CD14-positive monocyte (primary cell): ENCODE measurements at regions not wholly inside any gene's neighbourhood (a gene's known extent, or its start where the extent isn't known, plus 50 kb on each side); places are given as distances from the start of the nearest gene placed in this dataset.

Experiments used
- DNase-seq, 3 donors: peaks; one replicate each; pipeline ENCODE4 v3.0.0-alpha.2; 2011 to 2022
- H2AFZ ChIP-seq: 2 replicates; pipeline ENCODE4 v1.6.0; 2012; ENCODE audit warnings: mild to moderate bottlenecking, low read depth, low read length, inconsistent platforms; ENCODE audit not compliant: insufficient read depth, poor library complexity, severe bottlenecking
- H3K27ac ChIP-seq, 2 donors: 1 replicate in 1 of 2; 2 replicates in 1 of 2; pipeline ENCODE4 v1.5.1; 2012 to 2013; ENCODE audit warnings: low read length in 2 of 2, control low read depth in 1 of 2, inconsistent platforms in 1 of 2, low read depth in 1 of 2, mild to moderate bottlenecking in 1 of 2
- H3K27me3 ChIP-seq, 2 donors: one replicate each; pipeline versions ENCODE4 v1.6.0 to v1.6.1; 2011 to 2013; ENCODE audit warnings: low read length in 2 of 2; ENCODE audit not compliant: control insufficient read depth in 2 of 2, insufficient read depth in 2 of 2
- H3K36me3 ChIP-seq, 2 donors: replicated peaks in 1 of 2; 1 replicate in 1 of 2; 2 replicates in 1 of 2; pipeline versions ENCODE4 v1.5.1 to v1.6.1; 2012 to 2013; ENCODE audit warnings: low read length in 2 of 2, control low read depth in 1 of 2, inconsistent platforms in 1 of 2, mild to moderate bottlenecking in 1 of 2; ENCODE audit not compliant: insufficient read depth in 2 of 2, control insufficient read depth in 1 of 2
- H3K4me1 ChIP-seq, 2 donors: 1 replicate in 1 of 2; 2 replicates in 1 of 2; pipeline versions ENCODE4 v1.5.1 to v1.6.1; 2012 to 2013; ENCODE audit warnings: low read length in 2 of 2, control low read depth in 1 of 2, inconsistent platforms in 1 of 2, mild to moderate bottlenecking in 1 of 2, moderate library complexity in 1 of 2; ENCODE audit not compliant: insufficient read depth in 2 of 2, control insufficient read depth in 1 of 2
- H3K4me2 ChIP-seq: replicated peaks from 2 replicates; pipeline ENCODE3; 2012; ENCODE audit warnings: low read length, moderate library complexity, mild to moderate bottlenecking; ENCODE audit not compliant: poor library complexity, severe bottlenecking; ENCODE audit errors: extremely low read depth
- H3K4me3 ChIP-seq, 3 experiments: fragments of 200-600 bp in 1 of 3; sonication (generic) in 1 of 3; replicated peaks in 1 of 3; 1 replicate in 2 of 3; 2 replicates in 1 of 3; pipeline ENCODE4 v1.5.1; 2011 to 2013; ENCODE audit warnings: low read length in 3 of 3, mild to moderate bottlenecking in 3 of 3, control low read depth in 2 of 3, low read depth in 2 of 3, inconsistent platforms in 1 of 3, moderate library complexity in 1 of 3
- H3K79me2 ChIP-seq: 2 replicates; pipeline ENCODE4 v1.6.0; 2012; ENCODE audit warnings: mild to moderate bottlenecking, control low read depth, inconsistent platforms, low read length, moderate library complexity; ENCODE audit not compliant: insufficient read depth
- H3K9ac ChIP-seq: 2 replicates; pipeline ENCODE4 v1.6.0; 2017; ENCODE audit warnings: low read length, mild to moderate bottlenecking; ENCODE audit not compliant: insufficient read depth, poor library complexity, severe bottlenecking
- H3K9me3 ChIP-seq, 2 donors: replicated peaks in 1 of 2; 1 replicate in 1 of 2; 2 replicates in 1 of 2; pipeline versions ENCODE4 v1.5.1 to v1.6.1; 2012 to 2013; ENCODE audit warnings: low read length in 2 of 2, control low read depth in 1 of 2; ENCODE audit not compliant: control insufficient read depth in 1 of 2, insufficient read depth in 1 of 2
- H4K20me1 ChIP-seq: 2 replicates; pipeline ENCODE4 v1.6.0; 2012; ENCODE audit warnings: mild to moderate bottlenecking, low read length, control low read depth, moderate library complexity; ENCODE audit not compliant: insufficient read depth
- H3K27ac Mint-ChIP-seq, 7 donors: one replicate each; pipeline ENCODE4 v1.8.0; 2020; ENCODE audit warnings: mild to moderate bottlenecking in 7 of 7, mixed read lengths in 7 of 7, moderate library complexity in 6 of 7, inconsistent platforms in 2 of 7
- H3K27me3 Mint-ChIP-seq, 3 donors: one replicate each; pipeline ENCODE4 v1.8.0; 2021 to 2022; ENCODE audit warnings: low read depth in 3 of 3, mild to moderate bottlenecking in 3 of 3, mixed read lengths in 3 of 3, moderate library complexity in 3 of 3, inconsistent platforms in 1 of 3
- H3K36me3 Mint-ChIP-seq, 2 donors: one replicate each; pipeline ENCODE4 v1.8.0; 2020; ENCODE audit warnings: mixed read lengths in 2 of 2, inconsistent platforms in 1 of 2, mild to moderate bottlenecking in 1 of 2
- H3K4me1 Mint-ChIP-seq: one replicate; pipeline ENCODE4 v1.8.0; 2020; ENCODE audit warnings: mild to moderate bottlenecking, mixed read lengths
- H3K4me3 Mint-ChIP-seq, 2 donors: one replicate each; pipeline ENCODE4 v1.8.0; 2020; ENCODE audit warnings: mild to moderate bottlenecking in 2 of 2, mixed read lengths in 2 of 2, moderate library complexity in 1 of 2
- H3K9me3 Mint-ChIP-seq, 7 donors: one replicate each; pipeline ENCODE4 v1.8.0; 2020 to 2022; ENCODE audit warnings: mixed read lengths in 7 of 7, mild to moderate bottlenecking in 6 of 7, moderate library complexity in 6 of 7, inconsistent platforms in 2 of 7
- WGBS: methylation state at CpG from one replicate; pipeline ENCODE4 v1.1.5; 2013; ENCODE audit warnings: missing lambda C conversion rate; ENCODE audit not compliant: insufficient coverage; 5-methylcytosine and 5-hydroxymethylcytosine counted together
- intact Hi-C, 2 donors: fragments of 100-400 bp; cut with micrococcal nuclease; formaldehyde crosslinking; loops; one replicate each; pipeline versions ENCODE4 v1.15.0 to v1.15.1; 2023
- TF ChIP-seq, protein P1 (sequence below): fragments of 200-600 bp; IDR thresholded peaks from one replicate; pipeline ENCODE4 v1.8.0; 2022; ENCODE audit warnings: antibody characterized with exemption, mild to moderate bottlenecking

DNA sequence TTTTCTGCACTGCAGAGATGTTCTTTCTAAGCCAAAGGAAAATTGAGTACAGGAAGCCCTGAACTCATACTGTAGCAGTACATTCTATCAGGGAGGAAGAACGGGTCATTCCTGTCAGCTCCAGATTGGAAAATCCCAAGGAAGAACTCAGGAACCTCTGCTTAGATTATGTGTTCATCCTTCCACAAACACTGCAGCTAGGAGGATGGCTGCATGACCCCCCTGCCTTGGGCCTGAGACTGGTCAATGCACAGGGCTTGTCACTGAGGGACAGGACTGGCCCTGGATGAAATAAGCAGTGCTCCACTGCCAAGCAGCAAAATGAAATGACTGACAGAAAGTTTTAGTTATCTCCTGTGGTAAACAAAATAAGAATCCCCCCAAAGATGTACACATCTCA, 1406.8 kb upstream of the TMEM132C start:
- intact Hi-C loops, result no loop called here
- TF ChIP-seq, protein P1, sequence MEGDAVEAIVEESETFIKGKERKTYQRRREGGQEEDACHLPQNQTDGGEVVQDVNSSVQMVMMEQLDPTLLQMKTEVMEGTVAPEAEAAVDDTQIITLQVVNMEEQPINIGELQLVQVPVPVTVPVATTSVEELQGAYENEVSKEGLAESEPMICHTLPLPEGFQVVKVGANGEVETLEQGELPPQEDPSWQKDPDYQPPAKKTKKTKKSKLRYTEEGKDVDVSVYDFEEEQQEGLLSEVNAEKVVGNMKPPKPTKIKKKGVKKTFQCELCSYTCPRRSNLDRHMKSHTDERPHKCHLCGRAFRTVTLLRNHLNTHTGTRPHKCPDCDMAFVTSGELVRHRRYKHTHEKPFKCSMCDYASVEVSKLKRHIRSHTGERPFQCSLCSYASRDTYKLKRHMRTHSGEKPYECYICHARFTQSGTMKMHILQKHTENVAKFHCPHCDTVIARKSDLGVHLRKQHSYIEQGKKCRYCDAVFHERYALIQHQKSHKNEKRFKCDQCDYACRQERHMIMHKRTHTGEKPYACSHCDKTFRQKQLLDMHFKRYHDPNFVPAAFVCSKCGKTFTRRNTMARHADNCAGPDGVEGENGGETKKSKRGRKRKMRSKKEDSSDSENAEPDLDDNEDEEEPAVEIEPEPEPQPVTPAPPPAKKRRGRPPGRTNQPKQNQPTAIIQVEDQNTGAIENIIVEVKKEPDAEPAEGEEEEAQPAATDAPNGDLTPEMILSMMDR, result no peak
- H3K27me3 ChIP-seq, result no peaks in the 10 kb centered on the region
- H4K20me1 ChIP-seq, result no peaks in the 10 kb centered on the region
- no peak overlapping the region for H3K27ac Mint-ChIP-seq
- no CpG with 5 or more reads among the region's 1 CpG for WGBS
- H3K79me2 ChIP-seq, result no peaks in the 10 kb centered on the region
- H2AFZ ChIP-seq, result no peak overlapping the region
- H3K9me3 Mint-ChIP-seq, result peaks cover 0 to 9% (median 1%) of the 10 kb centered on the region in 7 donors
- H3K4me1 ChIP-seq, result no peaks in the 10 kb centered on the region
- peaks cover 0 to 3% (median 3%) of the 10 kb centered on the region in 3 donors for H3K27me3 Mint-ChIP-seq
- H3K27ac ChIP-seq, result no peak overlapping the region
- H3K4me3 ChIP-seq, result no peak overlapping the region
- no peak overlapping the region for H3K4me3 Mint-ChIP-seq
- no peaks in the 10 kb centered on the region for H3K9me3 ChIP-seq
- no peak overlapping the region for H3K9ac ChIP-seq
- no peaks in the 10 kb centered on the region for H3K36me3 ChIP-seq
- no peak overlapping the region for H3K4me2 ChIP-seq
- H3K4me1 Mint-ChIP-seq, result no peaks in the 10 kb centered on the region
- no peaks in the 10 kb centered on the region for H3K36me3 Mint-ChIP-seq
- no peak for DNase-seq

DNA sequence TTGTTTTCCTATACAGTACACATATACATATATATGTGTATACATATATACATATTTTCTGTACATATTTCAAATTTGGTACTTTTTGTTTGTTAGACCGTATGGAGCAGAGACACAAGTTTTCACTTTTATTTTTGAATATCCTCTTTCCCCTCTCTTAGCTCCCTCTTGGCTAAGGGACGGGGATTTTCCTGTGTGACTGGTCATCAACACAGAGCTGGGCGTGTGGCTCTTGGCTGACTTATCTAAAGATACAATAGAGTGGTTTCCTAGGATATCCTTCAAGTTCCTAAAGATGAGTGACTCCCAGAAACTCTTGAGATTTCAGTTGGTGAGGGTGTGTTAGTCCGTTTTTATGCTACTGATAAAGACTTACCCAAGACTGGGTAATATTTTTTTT, 1404.5 kb upstream of the TMEM132C start:
- H3K9ac ChIP-seq, result no peak overlapping the region
- H3K9me3 ChIP-seq, result no peaks in the 10 kb centered on the region
- whole genome bisulfite sequencing, result no CpG with 5 or more reads among the region's 4 CpGs
- intact Hi-C loops, result no loop called here
- DNase-seq, result no peak
- H3K27me3 ChIP-seq, result no peaks in the 10 kb centered on the region
- no peak overlapping the region for H3K4me2 ChIP-seq
- H3K4me1 ChIP-seq, result no peaks in the 10 kb centered on the region
- no peaks in the 10 kb centered on the region for H3K79me2 ChIP-seq
- H3K4me1 Mint-ChIP-seq, result no peaks in the 10 kb centered on the region
- no peak overlapping the region for H3K27ac Mint-ChIP-seq
- no peak overlapping the region for H3K4me3 Mint-ChIP-seq
- no peak overlapping the region for H2AFZ ChIP-seq
- H3K27me3 Mint-ChIP-seq, result peaks cover 3% of the 10 kb centered on the region in 3 donors
- H3K36me3 ChIP-seq, result no peaks in the 10 kb centered on the region
- TF ChIP-seq, protein P1, result no peak
- H3K4me3 ChIP-seq, result no peak overlapping the region
- no peaks in the 10 kb centered on the region for H4K20me1 ChIP-seq
- H3K9me3 Mint-ChIP-seq, result peaks cover 0 to 12% (median 1%) of the 10 kb centered on the region in 7 donors
- H3K27ac ChIP-seq, result no peak overlapping the region
- H3K36me3 Mint-ChIP-seq, result no peaks in the 10 kb centered on the region
